ENCODE measurements at regions not wholly inside any gene's neighbourhood (a gene's known extent, or its start where the extent isn't known, plus 50 kb on each side); places are given as distances from the start of the nearest gene placed in this dataset.

GRCh38 chr11:103637831-103638230, 398.6 kb upstream of the DDI1 start:
- Histone ChIP-seq H3K4me1 (ENCODE audit: control insufficient read depth, insufficient read depth, low read length) (no peaks in the 10 kb centered on the region), H3K36me3 (ENCODE audit: control insufficient read depth, insufficient read depth, low read length) (no peaks in the 10 kb centered on the region), H3K27me3 (ENCODE audit: control insufficient read depth, insufficient read depth, low read length) (peaks cover 3% of the 10 kb centered on the region), H3K27ac (ENCODE audit: low read length) (no peak overlapping the region), H3K9me3 (ENCODE audit: control insufficient read depth, low read depth, low read length) (no peaks in the 10 kb centered on the region), H3K4me3 (ENCODE audit: low read length) (no peak overlapping the region)
- no peak for DNase-seq

GRCh38 chr11:103644676-103645075, 391.8 kb upstream of the DDI1 start:
- Histone ChIP-seq H3K36me3 (ENCODE audit: control insufficient read depth, insufficient read depth, low read length) (no peaks in the 10 kb centered on the region), H3K4me3 (ENCODE audit: low read length) (no peak overlapping the region), H3K27me3 (ENCODE audit: control insufficient read depth, insufficient read depth, low read length) (no peaks in the 10 kb centered on the region), H3K9me3 (ENCODE audit: control insufficient read depth, low read depth, low read length) (no peaks in the 10 kb centered on the region), H3K4me1 (ENCODE audit: control insufficient read depth, insufficient read depth, low read length) (no peaks in the 10 kb centered on the region), H3K27ac (ENCODE audit: low read length) (no peak overlapping the region)
- no CpG with 5 or more reads among the region's 20 CpGs for WGBS (ENCODE audit: insufficient coverage, low lambda C conversion rate)
- DNase-seq = no peak

GRCh38 chr11:103648054-103648453, 388.4 kb upstream of the DDI1 start:
- DNase-seq = no peak
- H3K36me3 ChIP-seq (ENCODE audit: control insufficient read depth, insufficient read depth, low read length) = no peaks in the 10 kb centered on the region
- no peak overlapping the region for H3K4me3 ChIP-seq (ENCODE audit: low read length)
- H3K27ac ChIP-seq (ENCODE audit: low read length) = no peak overlapping the region
- H3K27me3 ChIP-seq (ENCODE audit: control insufficient read depth, insufficient read depth, low read length) = no peaks in the 10 kb centered on the region
- peaks cover 6% of the 10 kb centered on the region for H3K9me3 ChIP-seq (ENCODE audit: control insufficient read depth, low read depth, low read length)
- H3K4me1 ChIP-seq (ENCODE audit: control insufficient read depth, insufficient read depth, low read length) = no peaks in the 10 kb centered on the region

DNA sequence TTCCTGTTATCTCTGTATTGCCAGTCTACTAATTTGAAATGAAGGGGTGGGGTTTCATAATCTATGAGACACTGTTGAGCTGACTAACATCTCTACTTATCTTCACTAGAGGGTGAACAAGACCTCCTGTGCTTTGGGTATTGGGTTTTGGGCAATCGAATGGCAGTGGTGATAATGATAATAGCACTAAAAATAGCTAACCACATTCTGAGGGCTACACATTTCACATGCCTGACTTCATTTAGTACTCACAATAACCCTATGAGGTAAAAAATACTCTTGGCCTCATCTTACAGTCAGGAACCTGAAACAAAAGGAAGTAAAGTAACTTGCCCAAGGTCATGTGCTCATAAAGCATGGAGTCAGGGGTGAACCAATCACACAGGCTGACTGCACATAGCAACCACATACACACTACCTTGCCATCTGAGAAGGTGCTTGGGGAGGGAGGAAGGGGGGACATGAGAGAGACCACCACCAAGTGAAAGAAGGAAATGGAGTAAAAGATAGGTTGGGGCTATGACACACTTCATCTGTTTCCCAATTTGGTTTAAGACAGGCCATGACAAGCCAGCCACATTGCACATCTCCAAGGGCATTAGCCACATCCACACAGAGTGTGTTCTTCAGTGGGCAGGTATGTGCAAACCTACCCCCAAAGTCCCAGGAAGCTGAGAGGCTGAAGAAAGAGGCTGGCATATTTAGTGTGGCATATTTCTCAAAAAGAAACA, 387.6 kb upstream of the DDI1 start:
- Histone ChIP-seq H3K27ac (ENCODE audit: low read length) (no peak overlapping the region), H3K4me3 (ENCODE audit: low read length) (no peak overlapping the region), H3K9me3 (ENCODE audit: control insufficient read depth, low read depth, low read length) (peaks cover 6% of the 10 kb centered on the region), H3K4me1 (ENCODE audit: control insufficient read depth, insufficient read depth, low read length) (no peaks in the 10 kb centered on the region), H3K27me3 (ENCODE audit: control insufficient read depth, insufficient read depth, low read length) (no peaks in the 10 kb centered on the region), H3K36me3 (ENCODE audit: control insufficient read depth, insufficient read depth, low read length) (no peaks in the 10 kb centered on the region)
- no peak for DNase-seq
- WGBS (ENCODE audit: insufficient coverage, low lambda C conversion rate) = no CpG with 5 or more reads among the region's 1 CpG

DNA sequence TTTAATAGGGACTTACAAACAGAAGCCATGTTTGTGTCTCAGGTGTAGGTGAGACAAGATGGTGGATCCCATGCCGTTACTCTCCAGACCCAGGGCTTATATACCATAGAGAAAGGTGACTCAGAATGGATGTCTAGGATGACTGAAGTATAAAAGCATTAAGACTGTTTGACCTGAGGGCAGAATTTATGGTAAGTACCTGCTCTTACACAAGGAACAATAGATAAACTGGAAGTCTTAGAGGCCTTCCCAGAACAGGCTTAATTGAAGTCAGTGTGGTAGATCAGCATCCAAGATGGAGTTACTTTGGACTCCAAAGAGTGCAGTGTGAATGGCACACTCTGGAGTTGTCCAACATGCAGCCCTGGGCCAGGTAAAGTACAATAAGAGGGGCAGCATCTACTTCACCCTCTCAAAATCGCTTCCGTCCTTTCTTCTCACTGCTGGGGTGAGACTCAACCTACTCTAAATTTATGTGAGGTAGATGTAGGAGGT, 387.0 kb upstream of the DDI1 start:
- 100% methylated on average over 1 of the region's 3 CpGs for WGBS (ENCODE audit: insufficient coverage, low lambda C conversion rate)
- H3K36me3 ChIP-seq (ENCODE audit: control insufficient read depth, insufficient read depth, low read length) = no peaks in the 10 kb centered on the region
- no peaks in the 10 kb centered on the region for H3K4me1 ChIP-seq (ENCODE audit: control insufficient read depth, insufficient read depth, low read length)
- no peak overlapping the region for H3K27ac ChIP-seq (ENCODE audit: low read length)
- H3K27me3 ChIP-seq (ENCODE audit: control insufficient read depth, insufficient read depth, low read length) = no peaks in the 10 kb centered on the region
- H3K9me3 ChIP-seq (ENCODE audit: control insufficient read depth, low read depth, low read length) = peaks cover 6% of the 10 kb centered on the region
- no peak for DNase-seq
- H3K4me3 ChIP-seq (ENCODE audit: low read length) = no peak overlapping the region

DNA sequence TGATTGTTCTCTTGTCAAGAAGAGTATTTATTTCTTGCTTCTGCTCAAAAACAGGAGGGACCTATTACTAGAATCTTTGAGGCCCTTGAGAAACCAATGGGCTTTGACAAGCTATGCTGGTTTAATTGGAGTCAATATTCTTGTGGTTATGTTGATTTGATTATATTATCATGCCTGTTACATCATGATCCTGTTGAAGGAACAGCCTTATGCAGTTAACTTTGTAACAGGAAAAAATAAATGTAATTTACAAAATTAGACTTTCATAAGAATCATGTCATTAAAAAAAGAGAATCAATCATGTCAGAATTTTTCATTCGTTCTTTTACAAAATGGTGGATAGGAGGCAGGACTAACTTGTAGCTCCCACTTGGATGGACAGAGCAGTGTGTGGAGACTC, 386.1 kb upstream of the DDI1 start:
- Histone ChIP-seq H3K27ac (ENCODE audit: low read length) (no peak overlapping the region), H3K36me3 (ENCODE audit: control insufficient read depth, insufficient read depth, low read length) (no peaks in the 10 kb centered on the region), H3K4me3 (ENCODE audit: low read length) (no peak overlapping the region), H3K4me1 (ENCODE audit: control insufficient read depth, insufficient read depth, low read length) (no peaks in the 10 kb centered on the region), H3K9me3 (ENCODE audit: control insufficient read depth, low read depth, low read length) (peaks cover 6% of the 10 kb centered on the region), H3K27me3 (ENCODE audit: control insufficient read depth, insufficient read depth, low read length) (no peaks in the 10 kb centered on the region)
- WGBS (ENCODE audit: insufficient coverage, low lambda C conversion rate) = 100% methylated on average over 1 of the region's 1 CpG
- no peak for DNase-seq

DNA sequence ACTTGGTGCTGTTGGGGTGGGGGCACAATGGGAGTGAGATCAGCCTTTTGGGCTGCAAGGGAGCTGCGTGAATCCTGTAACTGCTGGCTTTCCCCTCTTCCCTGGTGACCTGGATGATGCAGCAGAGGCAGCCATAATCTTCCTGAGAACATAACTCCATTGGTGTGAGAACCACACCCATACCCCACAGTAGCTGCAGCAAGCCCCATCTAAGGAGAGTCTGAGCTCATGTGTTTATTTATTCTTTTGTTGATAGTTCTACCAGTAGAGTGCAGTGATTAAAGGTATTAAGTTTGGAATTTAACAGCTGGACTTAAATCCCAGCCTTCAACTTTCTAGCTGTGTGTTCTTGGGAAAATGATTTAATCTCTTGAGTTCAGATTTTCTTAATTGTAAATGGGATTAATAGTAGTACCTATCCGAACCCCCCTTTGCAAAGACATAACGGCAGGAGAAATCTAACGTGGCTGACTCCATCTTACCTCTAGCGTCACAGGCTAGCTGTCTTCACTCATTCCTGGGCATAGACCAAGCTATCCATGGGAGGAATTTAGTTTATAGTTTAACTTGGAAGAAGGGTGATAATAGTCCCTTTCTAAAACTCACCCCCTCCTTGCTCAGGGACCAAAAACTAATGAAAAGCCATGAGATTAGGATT, 385.0 kb upstream of the DDI1 start:
- H3K9me3 ChIP-seq (ENCODE audit: control insufficient read depth, low read depth, low read length) = peaks cover 6% of the 10 kb centered on the region
- WGBS (ENCODE audit: insufficient coverage, low lambda C conversion rate) = no CpG with 5 or more reads among the region's 5 CpGs
- no peaks in the 10 kb centered on the region for H3K27me3 ChIP-seq (ENCODE audit: control insufficient read depth, insufficient read depth, low read length)
- H3K4me1 ChIP-seq (ENCODE audit: control insufficient read depth, insufficient read depth, low read length) = no peaks in the 10 kb centered on the region
- no peaks in the 10 kb centered on the region for H3K36me3 ChIP-seq (ENCODE audit: control insufficient read depth, insufficient read depth, low read length)
- H3K4me3 ChIP-seq (ENCODE audit: low read length) = no peak overlapping the region
- no peak for DNase-seq
- H3K27ac ChIP-seq (ENCODE audit: low read length) = no peak overlapping the region

GRCh38 chr11:103652013-103652412, 384.4 kb upstream of the DDI1 start:
- WGBS (ENCODE audit: insufficient coverage, low lambda C conversion rate) = 100% methylated on average over 1 of the region's 1 CpG
- Histone ChIP-seq H3K27ac (ENCODE audit: low read length) (no peak overlapping the region), H3K36me3 (ENCODE audit: control insufficient read depth, insufficient read depth, low read length) (no peaks in the 10 kb centered on the region), H3K27me3 (ENCODE audit: control insufficient read depth, insufficient read depth, low read length) (no peaks in the 10 kb centered on the region), H3K4me1 (ENCODE audit: control insufficient read depth, insufficient read depth, low read length) (no peaks in the 10 kb centered on the region), H3K4me3 (ENCODE audit: low read length) (no peak overlapping the region), H3K9me3 (ENCODE audit: control insufficient read depth, low read depth, low read length) (peaks cover 6% of the 10 kb centered on the region)
- no peak for DNase-seq

DNA sequence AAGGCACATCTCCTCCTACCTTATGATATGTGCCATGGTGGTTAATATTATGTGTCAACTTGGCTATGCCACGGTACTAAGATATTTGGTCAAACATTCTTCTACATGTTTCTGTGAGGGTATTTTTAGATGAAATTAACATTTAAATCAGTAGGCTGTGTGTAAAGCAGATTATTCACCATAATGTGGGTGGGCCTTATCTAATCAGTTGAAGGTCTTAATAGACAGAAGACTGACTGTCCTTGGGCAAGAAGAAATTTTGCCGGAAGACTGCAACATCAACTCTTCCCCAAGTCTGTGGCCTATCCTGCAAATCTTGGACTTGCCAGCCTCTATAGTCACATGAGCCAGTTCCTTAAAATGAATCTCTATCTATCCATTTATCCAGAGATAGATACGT, 380.1 kb upstream of the DDI1 start:
- no peak for DNase-seq
- H3K36me3 ChIP-seq (ENCODE audit: control insufficient read depth, insufficient read depth, low read length) = no peaks in the 10 kb centered on the region
- no peak overlapping the region for H3K4me3 ChIP-seq (ENCODE audit: low read length)
- H3K9me3 ChIP-seq (ENCODE audit: control insufficient read depth, low read depth, low read length) = peaks cover 3% of the 10 kb centered on the region
- no peaks in the 10 kb centered on the region for H3K27me3 ChIP-seq (ENCODE audit: control insufficient read depth, insufficient read depth, low read length)
- 100% methylated on average over 1 of the region's 3 CpGs for WGBS (ENCODE audit: insufficient coverage, low lambda C conversion rate)
- no peak overlapping the region for H3K27ac ChIP-seq (ENCODE audit: low read length)
- H3K4me1 ChIP-seq (ENCODE audit: control insufficient read depth, insufficient read depth, low read length) = no peaks in the 10 kb centered on the region

- Histone ChIP-seq H3K27me3 (ENCODE audit: control insufficient read depth, insufficient read depth, low read length) (no peaks in the 10 kb centered on the region), H3K9me3 (ENCODE audit: control insufficient read depth, low read depth, low read length) (no peaks in the 10 kb centered on the region), H3K36me3 (ENCODE audit: control insufficient read depth, insufficient read depth, low read length) (no peaks in the 10 kb centered on the region), H3K4me1 (ENCODE audit: control insufficient read depth, insufficient read depth, low read length) (no peaks in the 10 kb centered on the region), H3K27ac (ENCODE audit: low read length) (no peak overlapping the region), H3K4me3 (ENCODE audit: low read length) (no peak overlapping the region)
- no peak for DNase-seq
Measured at GRCh38 chr11:103659206-103659618, 377.2 kb upstream of the DDI1 start.

DNA sequence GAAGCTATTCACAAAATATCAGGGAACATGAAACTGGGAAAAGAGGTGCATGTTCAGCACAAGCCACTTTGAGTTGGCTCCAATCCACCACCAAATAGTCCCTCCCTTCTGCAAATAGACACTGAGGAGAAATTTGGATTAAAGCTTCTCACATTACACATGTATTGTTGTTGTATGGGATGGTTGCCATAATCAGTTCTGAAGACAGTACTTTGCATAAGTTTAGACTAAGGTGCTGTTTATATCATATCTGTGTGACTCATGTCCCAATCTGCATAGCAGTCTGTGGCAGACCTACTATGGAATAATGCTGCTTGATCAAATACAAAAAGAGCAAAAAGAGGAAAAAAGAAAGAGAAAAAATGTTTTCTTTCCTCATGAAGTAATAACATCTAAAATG, 376.7 kb upstream of the DDI1 start:
- Histone ChIP-seq H3K36me3 (ENCODE audit: control insufficient read depth, insufficient read depth, low read length) (no peaks in the 10 kb centered on the region), H3K27ac (ENCODE audit: low read length) (no peak overlapping the region), H3K4me3 (ENCODE audit: low read length) (no peak overlapping the region), H3K9me3 (ENCODE audit: control insufficient read depth, low read depth, low read length) (no peaks in the 10 kb centered on the region), H3K27me3 (ENCODE audit: control insufficient read depth, insufficient read depth, low read length) (no peaks in the 10 kb centered on the region), H3K4me1 (ENCODE audit: control insufficient read depth, insufficient read depth, low read length) (no peaks in the 10 kb centered on the region)
- DNase-seq = no peak

Measured in large intestine (tissue), 3 donors.